ENCODE measurements at regions not wholly inside any gene's neighbourhood (a gene's known extent, or its start where the extent isn't known, plus 50 kb on each side); places are given as distances from the start of the nearest gene placed in this dataset.

- Histone ChIP-seq H3K36me3 (ENCODE audit: control insufficient read depth in 2 of 2, insufficient read depth in 2 of 2, low read length in 1 of 2) (no peaks in the 10 kb centered on the region), H3K27ac (ENCODE audit: low read depth in 2 of 2, low read length in 1 of 2) (no peak overlapping the region), H3K27me3 (ENCODE audit: control insufficient read depth in 1 of 2, insufficient read depth in 2 of 2, low read length in 2 of 2) (no peaks in the 10 kb centered on the region), H3K9me3 (ENCODE audit: control insufficient read depth in 2 of 2, insufficient read depth in 1 of 2, low read depth in 1 of 2, low read length in 1 of 2) (peaks cover 0 to 3% of the 10 kb centered on the region in 2 donors), H3K4me1 (ENCODE audit: control insufficient read depth in 2 of 2, insufficient read depth in 2 of 2, low read length in 1 of 2) (no peaks in the 10 kb centered on the region), H3K4me3 (ENCODE audit: low read depth in 1 of 2, low read length in 2 of 2) (no peak overlapping the region)
- 95 to 97% methylated on average over 5 of the region's 5 CpGs for WGBS, 2 donors
These were observed 141.5 kb upstream of the MPHOSPH6 start for GRCh38 chr16:82311528-82311927.

- WGBS, 2 donors, result 66 to 71% methylated on average over 17 of the region's 17 CpGs
- Histone ChIP-seq H3K36me3 (ENCODE audit: control insufficient read depth in 2 of 2, insufficient read depth in 2 of 2, low read length in 1 of 2) (no peaks in the 10 kb centered on the region), H3K27ac (ENCODE audit: low read depth in 2 of 2, low read length in 1 of 2) (no peak overlapping the region)
These were observed 132.2 kb upstream of the MPHOSPH6 start for GRCh38 chr16:82302042-82302727.

GRCh38 chr16:82301146-82301755 is 131.2 kb upstream of the MPHOSPH6 start:
- Histone ChIP-seq H3K9me3 (ENCODE audit: control insufficient read depth in 2 of 2, insufficient read depth in 1 of 2, low read depth in 1 of 2, low read length in 1 of 2) (peaks cover 0 to 3% of the 10 kb centered on the region in 2 donors), H3K27ac (ENCODE audit: low read depth in 2 of 2, low read length in 1 of 2) (no peak overlapping the region), H3K27me3 (ENCODE audit: control insufficient read depth in 1 of 2, insufficient read depth in 2 of 2, low read length in 2 of 2) (no peaks in the 10 kb centered on the region), H3K4me3 (ENCODE audit: low read depth in 1 of 2, low read length in 2 of 2) (no peak overlapping the region), H3K36me3 (ENCODE audit: control insufficient read depth in 2 of 2, insufficient read depth in 2 of 2, low read length in 1 of 2) (no peaks in the 10 kb centered on the region), H3K4me1 (ENCODE audit: control insufficient read depth in 2 of 2, insufficient read depth in 2 of 2, low read length in 1 of 2) (no peaks in the 10 kb centered on the region)
- WGBS, 2 donors, result 79 to 88% methylated on average over 7 of the region's 7 CpGs

More at GRCh38 chr16:82302042-82302727, 132.2 kb upstream of the MPHOSPH6 start:
- Histone ChIP-seq H3K9me3 (ENCODE audit: control insufficient read depth in 2 of 2, insufficient read depth in 1 of 2, low read depth in 1 of 2, low read length in 1 of 2) (peaks cover 0 to 3% of the 10 kb centered on the region in 2 donors), H3K4me3 (ENCODE audit: low read depth in 1 of 2, low read length in 2 of 2) (no peak overlapping the region), H3K27me3 (ENCODE audit: control insufficient read depth in 1 of 2, insufficient read depth in 2 of 2, low read length in 2 of 2) (no peaks in the 10 kb centered on the region), H3K4me1 (ENCODE audit: control insufficient read depth in 2 of 2, insufficient read depth in 2 of 2, low read length in 1 of 2) (no peaks in the 10 kb centered on the region)

- Histone ChIP-seq H3K36me3 (ENCODE audit: control insufficient read depth in 2 of 2, insufficient read depth in 2 of 2, low read length in 1 of 2) (no peaks in the 10 kb centered on the region), H3K27me3 (ENCODE audit: control insufficient read depth in 1 of 2, insufficient read depth in 2 of 2, low read length in 2 of 2) (no peaks in the 10 kb centered on the region), H3K27ac (ENCODE audit: low read depth in 2 of 2, low read length in 1 of 2) (no peak overlapping the region), H3K4me1 (ENCODE audit: control insufficient read depth in 2 of 2, insufficient read depth in 2 of 2, low read length in 1 of 2) (no peaks in the 10 kb centered on the region), H3K4me3 (ENCODE audit: low read depth in 1 of 2, low read length in 2 of 2) (no peak overlapping the region), H3K9me3 (ENCODE audit: control insufficient read depth in 2 of 2, insufficient read depth in 1 of 2, low read depth in 1 of 2, low read length in 1 of 2) (peaks cover 0 to 3% of the 10 kb centered on the region in 2 donors)
- 95 to 97% methylated on average over 6 of the region's 6 CpGs for WGBS, 2 donors
These were observed 130.4 kb upstream of the MPHOSPH6 start for GRCh38 chr16:82300374-82300951.

- H3K4me3 ChIP-seq (ENCODE audit: low read depth in 1 of 2, low read length in 2 of 2), result no peak overlapping the region
- H3K27me3 ChIP-seq (ENCODE audit: control insufficient read depth in 1 of 2, insufficient read depth in 2 of 2, low read length in 2 of 2), result no peaks in the 10 kb centered on the region
- no peaks in the 10 kb centered on the region for H3K4me1 ChIP-seq (ENCODE audit: control insufficient read depth in 2 of 2, insufficient read depth in 2 of 2, low read length in 1 of 2)
- peaks cover 0 to 3% of the 10 kb centered on the region in 2 donors for H3K9me3 ChIP-seq (ENCODE audit: control insufficient read depth in 2 of 2, insufficient read depth in 1 of 2, low read depth in 1 of 2, low read length in 1 of 2)
- no peak overlapping the region for H3K27ac ChIP-seq (ENCODE audit: low read depth in 2 of 2, low read length in 1 of 2)
- 82 to 89% methylated on average over 5 of the region's 5 CpGs for WGBS, 2 donors
- no peaks in the 10 kb centered on the region for H3K36me3 ChIP-seq (ENCODE audit: control insufficient read depth in 2 of 2, insufficient read depth in 2 of 2, low read length in 1 of 2)
These were observed 128.4 kb upstream of the MPHOSPH6 start for GRCh38 chr16:82298472-82298871.

GRCh38 chr16:82295290-82296201 is 125.5 kb upstream of the MPHOSPH6 start:
- H3K9me3 ChIP-seq (ENCODE audit: control insufficient read depth in 2 of 2, insufficient read depth in 1 of 2, low read depth in 1 of 2, low read length in 1 of 2), result no peaks in the 10 kb centered on the region
- no peaks in the 10 kb centered on the region for H3K4me1 ChIP-seq (ENCODE audit: control insufficient read depth in 2 of 2, insufficient read depth in 2 of 2, low read length in 1 of 2)
- 91 to 92% methylated on average over 9 of the region's 9 CpGs for WGBS, 2 donors
- no peak overlapping the region for H3K4me3 ChIP-seq (ENCODE audit: low read depth in 1 of 2, low read length in 2 of 2)
- H3K27me3 ChIP-seq (ENCODE audit: control insufficient read depth in 1 of 2, insufficient read depth in 2 of 2, low read length in 2 of 2), result no peaks in the 10 kb centered on the region
- H3K36me3 ChIP-seq (ENCODE audit: control insufficient read depth in 2 of 2, insufficient read depth in 2 of 2, low read length in 1 of 2), result no peaks in the 10 kb centered on the region
- no peak overlapping the region for H3K27ac ChIP-seq (ENCODE audit: low read depth in 2 of 2, low read length in 1 of 2)

GRCh38 chr16:82293671-82294070 is 123.6 kb upstream of the MPHOSPH6 start:
- Histone ChIP-seq H3K36me3 (ENCODE audit: control insufficient read depth in 2 of 2, insufficient read depth in 2 of 2, low read length in 1 of 2) (no peaks in the 10 kb centered on the region), H3K4me1 (ENCODE audit: control insufficient read depth in 2 of 2, insufficient read depth in 2 of 2, low read length in 1 of 2) (no peaks in the 10 kb centered on the region), H3K27me3 (ENCODE audit: control insufficient read depth in 1 of 2, insufficient read depth in 2 of 2, low read length in 2 of 2) (no peaks in the 10 kb centered on the region), H3K9me3 (ENCODE audit: control insufficient read depth in 2 of 2, insufficient read depth in 1 of 2, low read depth in 1 of 2, low read length in 1 of 2) (peaks cover 0 to 1% of the 10 kb centered on the region in 2 donors), H3K27ac (ENCODE audit: low read depth in 2 of 2, low read length in 1 of 2) (no peak overlapping the region), H3K4me3 (ENCODE audit: low read depth in 1 of 2, low read length in 2 of 2) (no peak overlapping the region)
- WGBS, 2 donors, result 89 to 93% methylated on average over 2 of the region's 2 CpGs

- H3K9me3 ChIP-seq (ENCODE audit: control insufficient read depth in 2 of 2, insufficient read depth in 1 of 2, low read depth in 1 of 2, low read length in 1 of 2), result peaks cover 0 to 1% of the 10 kb centered on the region in 2 donors
- no peak overlapping the region for H3K4me3 ChIP-seq (ENCODE audit: low read depth in 1 of 2, low read length in 2 of 2)
- no peaks in the 10 kb centered on the region for H3K4me1 ChIP-seq (ENCODE audit: control insufficient read depth in 2 of 2, insufficient read depth in 2 of 2, low read length in 1 of 2)
- no peaks in the 10 kb centered on the region for H3K27me3 ChIP-seq (ENCODE audit: control insufficient read depth in 1 of 2, insufficient read depth in 2 of 2, low read length in 2 of 2)
- no peaks in the 10 kb centered on the region for H3K36me3 ChIP-seq (ENCODE audit: control insufficient read depth in 2 of 2, insufficient read depth in 2 of 2, low read length in 1 of 2)
- H3K27ac ChIP-seq (ENCODE audit: low read depth in 2 of 2, low read length in 1 of 2), result no peak overlapping the region
- WGBS, 2 donors, result 74 to 81% methylated on average over 3 of the region's 3 CpGs
These were observed 117.9 kb upstream of the MPHOSPH6 start for GRCh38 chr16:82287937-82288336.

GRCh38 chr16:82282662-82283061 is 112.6 kb upstream of the MPHOSPH6 start:
- Histone ChIP-seq H3K27me3 (ENCODE audit: control insufficient read depth in 1 of 2, insufficient read depth in 2 of 2, low read length in 2 of 2) (no peaks in the 10 kb centered on the region), H3K9me3 (ENCODE audit: control insufficient read depth in 2 of 2, insufficient read depth in 1 of 2, low read depth in 1 of 2, low read length in 1 of 2) (no peaks in the 10 kb centered on the region), H3K4me3 (ENCODE audit: low read depth in 1 of 2, low read length in 2 of 2) (no peak overlapping the region), H3K36me3 (ENCODE audit: control insufficient read depth in 2 of 2, insufficient read depth in 2 of 2, low read length in 1 of 2) (no peaks in the 10 kb centered on the region), H3K27ac (ENCODE audit: low read depth in 2 of 2, low read length in 1 of 2) (no peak overlapping the region), H3K4me1 (ENCODE audit: control insufficient read depth in 2 of 2, insufficient read depth in 2 of 2, low read length in 1 of 2) (no peaks in the 10 kb centered on the region)
